ENCODE measurements at regions not wholly inside any gene's neighbourhood (a gene's known extent, or its start where the extent isn't known, plus 50 kb on each side); places are given as distances from the start of the nearest gene placed in this dataset.

DNA sequence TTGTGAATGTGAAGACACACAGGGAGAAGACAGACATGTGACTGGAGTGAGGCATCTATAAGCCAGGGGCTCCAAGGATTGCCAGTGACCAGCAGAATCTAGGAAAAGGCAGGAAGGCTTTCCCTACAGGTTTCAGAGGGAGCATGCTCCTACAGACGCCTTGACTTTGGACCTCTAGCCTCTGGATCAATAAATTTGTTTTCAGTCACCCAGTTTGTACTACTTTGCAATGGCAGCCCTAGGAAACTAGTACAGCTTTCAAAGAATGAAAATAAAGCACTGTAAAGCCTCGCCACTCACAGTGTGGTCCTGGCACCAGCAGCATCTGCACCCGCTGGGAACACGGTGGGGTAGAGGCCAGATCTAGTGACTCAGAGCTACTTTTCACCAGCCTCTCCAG is 510.0 kb downstream of the LTN1 start (continued):
- TF ChIP-seq, protein P1, sequence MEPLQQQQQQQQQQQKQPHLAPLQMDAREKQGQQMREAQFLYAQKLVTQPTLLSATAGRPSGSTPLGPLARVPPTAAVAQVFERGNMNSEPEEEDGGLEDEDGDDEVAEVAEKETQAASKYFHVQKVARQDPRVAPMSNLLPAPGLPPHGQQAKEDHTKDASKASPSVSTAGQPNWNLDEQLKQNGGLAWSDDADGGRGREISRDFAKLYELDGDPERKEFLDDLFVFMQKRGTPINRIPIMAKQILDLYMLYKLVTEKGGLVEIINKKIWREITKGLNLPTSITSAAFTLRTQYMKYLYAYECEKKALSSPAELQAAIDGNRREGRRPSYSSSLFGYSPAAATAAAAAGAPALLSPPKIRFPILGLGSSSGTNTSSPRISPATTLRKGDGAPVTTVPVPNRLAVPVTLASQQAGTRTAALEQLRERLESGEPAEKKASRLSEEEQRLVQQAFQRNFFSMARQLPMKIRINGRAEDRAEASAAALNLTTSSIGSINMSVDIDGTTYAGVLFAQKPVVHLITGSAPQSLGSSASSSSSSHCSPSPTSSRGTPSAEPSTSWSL (CRISPR knock-in tag; IDR thresholded peaks at IDR 0.05; ENCODE audit: borderline replicate concordance): no peak
- no peak for TF ChIP-seq ZNF311 (CRISPR knock-in tag; IDR thresholded peaks at IDR 0.05)
- TF ChIP-seq ZNF146 (CRISPR knock-in tag; IDR thresholded peaks at IDR 0.05; ENCODE audit: unreplicated experiment): no peak

DNA sequence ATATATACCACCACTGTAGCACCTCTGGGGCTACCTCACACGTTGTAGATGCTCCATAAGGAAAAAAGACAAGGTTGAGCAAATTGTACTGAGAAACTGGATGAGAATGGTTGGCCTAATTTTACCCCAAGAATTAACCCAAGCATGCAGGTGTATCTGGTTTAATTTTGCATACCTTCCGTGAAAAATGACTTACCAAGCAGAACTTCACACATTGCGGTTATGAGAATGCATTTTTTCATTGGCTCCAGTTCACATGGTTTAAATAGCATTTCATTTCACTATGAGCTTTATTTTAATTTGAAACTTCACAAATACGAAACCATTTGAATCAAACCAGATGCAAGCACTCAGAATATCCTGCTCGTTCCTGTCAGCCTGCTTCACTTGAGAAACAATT is 512.2 kb downstream of the LTN1 start:
- no peak overlapping the region for H3K4me3 ChIP-seq
- FAIRE-seq: no peak
- intact Hi-C loops (cut with micrococcal nuclease): no loop called here
- no peaks in the 10 kb centered on the region for H3K36me3 ChIP-seq (ENCODE audit: control insufficient read depth, insufficient read depth, low read length)
- no peaks in the 10 kb centered on the region for H3K4me1 ChIP-seq (replicated peaks in 1 of 2; ENCODE audit: control insufficient read depth in 2 of 2, insufficient read depth in 2 of 2, low read length in 2 of 2)
- POLR2A ChIA-PET: no interaction called here
- no peak overlapping the region for H3K27ac ChIP-seq (ENCODE audit: extremely low read depth, low read depth, low read length)
- H3K27me3 ChIP-seq (ENCODE audit: control insufficient read depth in 2 of 2, insufficient read depth in 2 of 2, low read length in 2 of 2): no peaks in the 10 kb centered on the region
- ATAC-seq: no peak
- no TSS peak for BruUV-seq (replicated peaks)
- no peak overlapping the region for H3K9ac ChIP-seq (ENCODE audit: insufficient read depth in 1 of 2, low read depth in 2 of 2, low read length in 2 of 2)
- H3K9me3 ChIP-seq (replicated peaks; ENCODE audit: control insufficient read depth, insufficient read depth, low read depth, low read length): no peaks in the 10 kb centered on the region; the same call in none of the 2 replicates
- WGBS (ENCODE audit: insufficient coverage, low coverage, missing lambda C conversion rate): under 1% methylated on average over 5 of the region's 5 CpGs
- no peaks in the 10 kb centered on the region for H4K20me1 ChIP-seq (replicated peaks; ENCODE audit: control insufficient read depth, insufficient read depth, low read length)
- in situ Hi-C loops (cut with MboI): no loop called here
- CTCF ChIA-PET (ENCODE audit: low intra/inter-chr PET ratio): no interaction called here
- H3K4me2 ChIP-seq (ENCODE audit: insufficient read depth, low read length): no peak overlapping the region
- no peak overlapping the region for H2AFZ ChIP-seq (ENCODE audit: low read depth, low read length)
- TF ChIP-seq ZNF217 (CRISPR knock-in tag; IDR thresholded peaks at IDR 0.05) (no peak), ZNF316 (IDR thresholded peaks at IDR 0.05) (no peak), KLF6 (CRISPR knock-in tag; IDR thresholded peaks at IDR 0.05; ENCODE audit: borderline replicate concordance) (no peak), ZBTB7A (IDR thresholded peaks at IDR 0.05; ENCODE audit: borderline replicate concordance, control insufficient read depth, low read depth, low read length) (no peak), ZNF384 (IDR thresholded peaks at IDR 0.05; ENCODE audit: low read depth, low read length) (no peak), NR2C2 (CRISPR knock-in tag; IDR thresholded peaks at IDR 0.05) (no peak), NR2C2 (tag; IDR thresholded peaks at IDR 0.05) (no peak), CHD2 (IDR thresholded peaks at IDR 0.05; ENCODE audit: low read depth, low read length) (no peak), ZNF766 (CRISPR knock-in tag; conservative IDR thresholded peaks at IDR 0.05) (no peak), FOXP1 (CRISPR knock-in tag; IDR thresholded peaks at IDR 0.05) (no peak), CAMTA2 (CRISPR knock-in tag; conservative IDR thresholded peaks at IDR 0.05) (no peak), CBX2 (IDR thresholded peaks at IDR 0.05; ENCODE audit: insufficient read depth, low read length, poor library complexity, severe bottlenecking) (no peak), ZBED1 (IDR thresholded peaks at IDR 0.05) (no peak), MTA2 (IDR thresholded peaks at IDR 0.05; ENCODE audit: low read depth) (no peak), YBX1 (IDR thresholded peaks at IDR 0.05) (no peak)
- TF ChIP-seq, protein P2, sequence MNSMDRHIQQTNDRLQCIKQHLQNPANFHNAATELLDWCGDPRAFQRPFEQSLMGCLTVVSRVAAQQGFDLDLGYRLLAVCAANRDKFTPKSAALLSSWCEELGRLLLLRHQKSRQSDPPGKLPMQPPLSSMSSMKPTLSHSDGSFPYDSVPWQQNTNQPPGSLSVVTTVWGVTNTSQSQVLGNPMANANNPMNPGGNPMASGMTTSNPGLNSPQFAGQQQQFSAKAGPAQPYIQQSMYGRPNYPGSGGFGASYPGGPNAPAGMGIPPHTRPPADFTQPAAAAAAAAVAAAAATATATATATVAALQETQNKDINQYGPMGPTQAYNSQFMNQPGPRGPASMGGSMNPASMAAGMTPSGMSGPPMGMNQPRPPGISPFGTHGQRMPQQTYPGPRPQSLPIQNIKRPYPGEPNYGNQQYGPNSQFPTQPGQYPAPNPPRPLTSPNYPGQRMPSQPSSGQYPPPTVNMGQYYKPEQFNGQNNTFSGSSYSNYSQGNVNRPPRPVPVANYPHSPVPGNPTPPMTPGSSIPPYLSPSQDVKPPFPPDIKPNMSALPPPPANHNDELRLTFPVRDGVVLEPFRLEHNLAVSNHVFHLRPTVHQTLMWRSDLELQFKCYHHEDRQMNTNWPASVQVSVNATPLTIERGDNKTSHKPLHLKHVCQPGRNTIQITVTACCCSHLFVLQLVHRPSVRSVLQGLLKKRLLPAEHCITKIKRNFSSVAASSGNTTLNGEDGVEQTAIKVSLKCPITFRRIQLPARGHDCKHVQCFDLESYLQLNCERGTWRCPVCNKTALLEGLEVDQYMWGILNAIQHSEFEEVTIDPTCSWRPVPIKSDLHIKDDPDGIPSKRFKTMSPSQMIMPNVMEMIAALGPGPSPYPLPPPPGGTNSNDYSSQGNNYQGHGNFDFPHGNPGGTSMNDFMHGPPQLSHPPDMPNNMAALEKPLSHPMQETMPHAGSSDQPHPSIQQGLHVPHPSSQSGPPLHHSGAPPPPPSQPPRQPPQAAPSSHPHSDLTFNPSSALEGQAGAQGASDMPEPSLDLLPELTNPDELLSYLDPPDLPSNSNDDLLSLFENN (IDR thresholded peaks at IDR 0.05; ENCODE audit: low read depth in 2 of 2, low read length in 2 of 2): no peak
- DNase-seq (ENCODE audit: extremely low read depth in 1 of 4, low spot score in 3 of 4): no peak
- H3K9me1 ChIP-seq (ENCODE audit: control insufficient read depth, insufficient read depth, low read length): no peaks in the 10 kb centered on the region
- H3K79me2 ChIP-seq (ENCODE audit: control insufficient read depth, insufficient read depth, low read length): no peaks in the 10 kb centered on the region
